CD4-positive, CD25-positive, alpha-beta regulatory T cell (primary cell): ENCODE measurements at regions not wholly inside any gene's neighbourhood (a gene's known extent, or its start where the extent isn't known, plus 50 kb on each side); places are given as distances from the start of the nearest gene placed in this dataset.
"Not testable (repeated sequence)": the region's sequence is repeated elsewhere in the genome, so short reads cannot be mapped to it uniquely, and the experiment has no call there.

Experiments used
- ATAC-seq, 2 donors: fragments of 150-1000 bp; cut with Tn5 transposase; one replicate each; pipeline ENCODE4 v1.10.0; 2021; ENCODE audit warnings: low read depth in 2 of 2, moderate number of reproducible peaks in 2 of 2, moderate library complexity in 1 of 2
- DNase-seq, 3 donors: peaks; one replicate each; pipeline versions ENCODE4 v3.0.0 to v3.0.0-alpha.2; 2012 to 2022; ENCODE audit warnings: mixed read lengths in 1 of 3
- H3K27ac ChIP-seq: one replicate; pipeline ENCODE4 v1.7.0; 2013; ENCODE audit warnings: mild to moderate bottlenecking, low read length; ENCODE audit not compliant: insufficient read depth, poor library complexity, severe bottlenecking
- H3K27me3 ChIP-seq: one replicate; pipeline ENCODE4 v1.7.0; 2013; ENCODE audit warnings: low read length; ENCODE audit not compliant: control insufficient read depth, insufficient read depth
- H3K36me3 ChIP-seq: one replicate; pipeline ENCODE4 v1.7.0; 2013; ENCODE audit warnings: mild to moderate bottlenecking, low read length, moderate library complexity; ENCODE audit not compliant: control insufficient read depth, insufficient read depth
- H3K4me1 ChIP-seq: 2 replicates; pipeline ENCODE4 v1.7.0; 2013; ENCODE audit warnings: mild to moderate bottlenecking, low read length; ENCODE audit not compliant: insufficient read depth, control insufficient read depth, poor library complexity, severe bottlenecking
- H3K4me3 ChIP-seq: one replicate; pipeline ENCODE4 v1.7.0; 2013; ENCODE audit warnings: low read depth, mild to moderate bottlenecking, low read length, moderate library complexity
- H3K9me3 ChIP-seq, 2 experiments: 1 replicate in 1 of 2; 2 replicates in 1 of 2; pipeline ENCODE4 v1.7.0; 2013; ENCODE audit warnings: low read length in 2 of 2, mild to moderate bottlenecking in 1 of 2, moderate library complexity in 1 of 2; ENCODE audit not compliant: control insufficient read depth in 2 of 2
- H3K27ac Mint-ChIP-seq, 3 donors: one replicate each; pipeline ENCODE4 v1.8.0; 2020 to 2022; ENCODE audit warnings: mild to moderate bottlenecking in 3 of 3, mixed read lengths in 3 of 3, moderate library complexity in 2 of 3
- H3K27me3 Mint-ChIP-seq: one replicate; pipeline ENCODE4 v1.8.0; 2022; ENCODE audit warnings: mild to moderate bottlenecking, mixed read lengths
- H3K36me3 Mint-ChIP-seq: one replicate; pipeline ENCODE4 v1.8.0; 2020; ENCODE audit warnings: mixed read lengths
- H3K4me1 Mint-ChIP-seq, 4 donors: one replicate each; pipeline ENCODE4 v1.8.0; 2020 to 2022; ENCODE audit warnings: mixed read lengths in 4 of 4, mild to moderate bottlenecking in 1 of 4
- H3K4me3 Mint-ChIP-seq, 4 donors: one replicate each; pipeline ENCODE4 v1.8.0; 2020 to 2022; ENCODE audit warnings: mild to moderate bottlenecking in 4 of 4, mixed read lengths in 4 of 4, moderate library complexity in 3 of 4
- H3K9me3 Mint-ChIP-seq, 7 donors: one replicate each; pipeline ENCODE4 v1.8.0; 2020 to 2022; ENCODE audit warnings: mixed read lengths in 7 of 7, mild to moderate bottlenecking in 3 of 7, moderate library complexity in 2 of 7

- H3K27me3 ChIP-seq, H3K4me1 ChIP-seq, H3K9me3 ChIP-seq, H3K4me1 Mint-ChIP-seq, H3K4me3 Mint-ChIP-seq, H3K36me3 Mint-ChIP-seq, DNase-seq, H3K27ac ChIP-seq, H3K36me3 ChIP-seq, H3K27ac Mint-ChIP-seq, ATAC-seq, H3K9me3 Mint-ChIP-seq, H3K4me3 ChIP-seq, H3K27me3 Mint-ChIP-seq: not testable (repeated sequence)
Measured at GRCh38 chr5:177845906-177846305, 63.2 kb upstream of the FAM153A start.

GRCh38 chr5:177836191-177836590 lies 53.5 kb upstream of the FAM153A start:
- Mint-ChIP-seq H3K4me1 (peaks cover 0 to 25% (median 8%) of the 10 kb centered on the region in 4 donors), H3K27ac (peak overlapping the region in 1 of 3 donors; percentile 86), H3K4me3 (peak overlapping the region in 2 of 4 donors; percentile 6 to 70)
- H3K27me3 Mint-ChIP-seq, H3K4me3 ChIP-seq, H3K4me1 ChIP-seq, H3K27ac ChIP-seq, H3K9me3 Mint-ChIP-seq, H3K36me3 Mint-ChIP-seq, H3K27me3 ChIP-seq, H3K9me3 ChIP-seq, H3K36me3 ChIP-seq: not testable (repeated sequence)
- DNase-seq (peak in 1 of 3 donors; percentile 20), ATAC-seq (peak in 1 of 2 donors; percentile 34)
